ENCODE measurements at regions not wholly inside any gene's neighbourhood (a gene's known extent, or its start where the extent isn't known, plus 50 kb on each side); places are given as distances from the start of the nearest gene placed in this dataset.
"Not testable (repeated sequence)": the region's sequence is repeated elsewhere in the genome, so short reads cannot be mapped to it uniquely, and the experiment has no call there.

- DNase-seq (no peak), ATAC-seq (no peak)
Measured at GRCh38 chr13:111590796-111591195, 270.4 kb downstream of the TEX29 start.

GRCh38 chr13:111593490-111593889 is 273.0 kb downstream of the TEX29 start:
- DNase-seq, ATAC-seq: not testable (repeated sequence)

- ATAC-seq (no peak), DNase-seq (no peak)
Measured at GRCh38 chr13:111594606-111595005, 274.2 kb downstream of the TEX29 start.

GRCh38 chr13:111595276-111595675 is 274.8 kb downstream of the TEX29 start:
- ATAC-seq (no peak), DNase-seq (no peak)

GRCh38 chr13:111595791-111596190 is 275.3 kb downstream of the TEX29 start:
- no peak for DNase-seq
- ATAC-seq, result no peak

GRCh38 chr13:111597191-111597611 is 276.8 kb downstream of the TEX29 start:
- DNase-seq (no peak), ATAC-seq (no peak)

GRCh38 chr13:111597618-111598017 is 277.2 kb downstream of the TEX29 start:
- DNase-seq, result no peak
- no peak for ATAC-seq

GRCh38 chr13:111598747-111599146 is 278.3 kb downstream of the TEX29 start:
- ATAC-seq (no peak), DNase-seq (no peak)

- no peak for DNase-seq
- no peak for ATAC-seq
Measured at GRCh38 chr13:111599791-111600190, 279.3 kb downstream of the TEX29 start.

- ATAC-seq (no peak), DNase-seq (no peak)
Measured at GRCh38 chr13:111602874-111603273, 282.4 kb downstream of the TEX29 start.

GRCh38 chr13:111604097-111604496 is 283.7 kb downstream of the TEX29 start:
- no peak for ATAC-seq
- no peak for DNase-seq

GRCh38 chr13:111608556-111608955 is 288.1 kb downstream of the TEX29 start:
- ATAC-seq (no peak), DNase-seq (no peak)

GRCh38 chr13:111609631-111610030 is 289.2 kb downstream of the TEX29 start:
- ATAC-seq (no peak), DNase-seq (no peak)

- ATAC-seq, result no peak
Measured at GRCh38 chr13:111610081-111610480, 289.6 kb downstream of the TEX29 start.

GRCh38 chr13:111610879-111611278 is 290.4 kb downstream of the TEX29 start:
- ATAC-seq (no peak), DNase-seq (no peak)

More at GRCh38 chr13:111610081-111610480, 289.6 kb downstream of the TEX29 start:
- no peak for DNase-seq

- no peak for ATAC-seq
- no peak for DNase-seq
Measured at GRCh38 chr13:111611651-111612050, 291.2 kb downstream of the TEX29 start.

- no peak for ATAC-seq
- no peak for DNase-seq
Measured at GRCh38 chr13:111612886-111613285, 292.4 kb downstream of the TEX29 start.

GRCh38 chr13:111614009-111614408 is 293.6 kb downstream of the TEX29 start:
- ATAC-seq (no peak), DNase-seq (no peak)

GRCh38 chr13:111614613-111615012 is 294.2 kb downstream of the TEX29 start:
- DNase-seq (no peak), ATAC-seq (no peak)

GRCh38 chr13:111616203-111616602 is 295.8 kb downstream of the TEX29 start:
- ATAC-seq, result no peak
- DNase-seq, result no peak

GRCh38 chr13:111620166-111620565 is 299.7 kb downstream of the TEX29 start:
- DNase-seq (no peak), ATAC-seq (no peak)

GRCh38 chr13:111620586-111620985 is 300.1 kb downstream of the TEX29 start:
- no peak for ATAC-seq
- DNase-seq, result no peak

GRCh38 chr13:111621164-111621563 is 300.7 kb downstream of the TEX29 start:
- ATAC-seq (no peak), DNase-seq (no peak)

- ATAC-seq, result peak; percentile 20
- DNase-seq, result no peak
Measured at GRCh38 chr13:111622051-111622531, 301.6 kb downstream of the TEX29 start.

GRCh38 chr13:111623208-111623607 is 302.8 kb downstream of the TEX29 start:
- no peak for DNase-seq
- ATAC-seq, result no peak

Data from stimulated activated naive CD8-positive, alpha-beta T cell treated with anti-CD3 and anti-CD28 coated beads, Interleukin-15, Interleukin-2, amounts not matched to agents 100 U/mL and 50 U/mL, for 24 hours (primary cell).